ENCODE measurements at regions not wholly inside any gene's neighbourhood (a gene's known extent, or its start where the extent isn't known, plus 50 kb on each side); places are given as distances from the start of the nearest gene placed in this dataset.

DNA sequence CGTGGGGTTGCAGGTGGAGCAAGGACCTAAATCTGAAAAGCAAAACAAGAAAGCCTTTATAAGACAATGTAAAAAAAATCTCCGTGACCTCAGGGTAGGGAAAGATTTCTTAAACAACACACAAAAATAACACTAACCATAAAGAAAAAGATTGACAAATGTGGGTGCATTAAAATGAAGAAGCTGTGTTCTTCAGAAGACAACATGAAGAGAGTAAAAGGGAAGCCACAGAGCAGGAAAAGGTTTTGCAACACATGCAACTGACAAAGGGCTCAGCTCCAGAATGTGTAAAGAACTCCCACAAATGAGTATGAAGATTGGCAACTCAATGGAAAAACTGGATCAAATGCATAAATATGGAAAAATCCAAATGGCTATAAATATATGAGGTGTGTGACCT, 74.2 kb downstream of the MAGEF1 start:
- Histone ChIP-seq H2BK20ac (ENCODE audit: low read depth, low read length) (no peak overlapping the region), H2AFZ (replicated peaks; ENCODE audit: low read length, poor library complexity) (no peak overlapping the region), H3K9ac (ENCODE audit: low read depth, low read length) (no peak overlapping the region), H3K14ac (replicated peaks; ENCODE audit: low read depth, low read length) (no peak overlapping the region; the same call in 1 of the 2 replicates), H4K5ac (ENCODE audit: low read depth, low read length) (no peak overlapping the region), H3K4ac (ENCODE audit: low read depth, low read length) (peak overlapping the region; percentile 63; the same call in 1 of the 2 replicates), H3K27ac (ENCODE audit: insufficient read depth, low read length) (no peak overlapping the region), H3K18ac (ENCODE audit: low read depth, low read length) (no peak overlapping the region), H3K23ac (ENCODE audit: low read depth, low read length) (no peak overlapping the region), H3K4me1 (ENCODE audit: control insufficient read depth, insufficient read depth, low read length) (peaks cover 15% of the 10 kb centered on the region), H3K4me2 (ENCODE audit: low read depth, low read length) (no peak overlapping the region), H3K9me3 (ENCODE audit: control insufficient read depth, insufficient read depth, low read length) (no peaks in the 10 kb centered on the region), H3K56ac (ENCODE audit: extremely low read depth, insufficient read depth, low read length) (no peak overlapping the region), H2BK15ac (ENCODE audit: low read depth, low read length) (no peak overlapping the region), H3K9me1 (ENCODE audit: insufficient read depth, low read length) (peaks cover 8% of the 10 kb centered on the region), H3K4me3 (ENCODE audit: insufficient read depth, low read depth, low read length) (no peak overlapping the region), H2BK5ac (ENCODE audit: low read depth, low read length, poor library complexity, severe bottlenecking) (no peak overlapping the region), H3K27me3 (ENCODE audit: control insufficient read depth, insufficient read depth, low read length) (peaks cover 28% of the 10 kb centered on the region), H4K20me1 (ENCODE audit: insufficient read depth, low read length) (no peaks in the 10 kb centered on the region), H4K91ac (ENCODE audit: insufficient read depth, low read depth, low read length) (no peak overlapping the region), H2AK5ac (ENCODE audit: low read depth, low read length) (no peak overlapping the region), H4K8ac (ENCODE audit: low read depth in 2 of 2, low read length in 2 of 2) (no peak overlapping the region), H3K79me1 (ENCODE audit: low read depth in 1 of 2, low read length in 2 of 2) (no peaks in the 10 kb centered on the region), H2BK120ac (ENCODE audit: low read depth, low read length) (0 out of 2 replicates have a peak overlapping the region, but pooled peaks have one; percentile 33), H3K36me3 (ENCODE audit: control insufficient read depth, insufficient read depth, low read length) (no peaks in the 10 kb centered on the region), H2AK9ac (replicated peaks; ENCODE audit: low read depth, low read length, poor library complexity) (no peak overlapping the region)
- BruUV-seq (replicated peaks) = no TSS peak
- TF ChIP-seq RCOR1 (IDR thresholded peaks at IDR 0.05; ENCODE audit: insufficient replicate concordance, low read length) (no peak), FOS (IDR thresholded peaks at IDR 0.05; ENCODE audit: low read depth, low read length) (no peak), CHD1 (IDR thresholded peaks at IDR 0.05; ENCODE audit: low read depth, low read length) (no peak), MAZ (IDR thresholded peaks at IDR 0.05; ENCODE audit: borderline replicate concordance, low read depth, low read length) (no peak), SMC3 (IDR thresholded peaks at IDR 0.05; ENCODE audit: low read depth, low read length) (no peak), POLR2A (IDR thresholded peaks at IDR 0.05; ENCODE audit: low read depth, low read length) (no peak), CEBPB (IDR thresholded peaks at IDR 0.05; ENCODE audit: low read depth, low read length) (no peak), NFE2L2 (IDR thresholded peaks at IDR 0.05; ENCODE audit: low read depth, low read length) (no peak), MXI1 (IDR thresholded peaks at IDR 0.05; ENCODE audit: borderline replicate concordance, low read depth, low read length) (no peak), BHLHE40 (IDR thresholded peaks at IDR 0.05; ENCODE audit: low read depth, low read length) (no peak), RAD21 (IDR thresholded peaks at IDR 0.05; ENCODE audit: low read length) (no peak), RFX5 (IDR thresholded peaks at IDR 0.05; ENCODE audit: low read depth, low read length) (no peak), MAFK (IDR thresholded peaks at IDR 0.05; ENCODE audit: low read depth, low read length) (no peak)
- TF ChIP-seq, protein P1, sequence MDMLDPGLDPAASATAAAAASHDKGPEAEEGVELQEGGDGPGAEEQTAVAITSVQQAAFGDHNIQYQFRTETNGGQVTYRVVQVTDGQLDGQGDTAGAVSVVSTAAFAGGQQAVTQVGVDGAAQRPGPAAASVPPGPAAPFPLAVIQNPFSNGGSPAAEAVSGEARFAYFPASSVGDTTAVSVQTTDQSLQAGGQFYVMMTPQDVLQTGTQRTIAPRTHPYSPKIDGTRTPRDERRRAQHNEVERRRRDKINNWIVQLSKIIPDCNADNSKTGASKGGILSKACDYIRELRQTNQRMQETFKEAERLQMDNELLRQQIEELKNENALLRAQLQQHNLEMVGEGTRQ (IDR thresholded peaks at IDR 0.05; ENCODE audit: low read depth, low read length) = no peak
- TF ChIP-seq, protein P2, sequence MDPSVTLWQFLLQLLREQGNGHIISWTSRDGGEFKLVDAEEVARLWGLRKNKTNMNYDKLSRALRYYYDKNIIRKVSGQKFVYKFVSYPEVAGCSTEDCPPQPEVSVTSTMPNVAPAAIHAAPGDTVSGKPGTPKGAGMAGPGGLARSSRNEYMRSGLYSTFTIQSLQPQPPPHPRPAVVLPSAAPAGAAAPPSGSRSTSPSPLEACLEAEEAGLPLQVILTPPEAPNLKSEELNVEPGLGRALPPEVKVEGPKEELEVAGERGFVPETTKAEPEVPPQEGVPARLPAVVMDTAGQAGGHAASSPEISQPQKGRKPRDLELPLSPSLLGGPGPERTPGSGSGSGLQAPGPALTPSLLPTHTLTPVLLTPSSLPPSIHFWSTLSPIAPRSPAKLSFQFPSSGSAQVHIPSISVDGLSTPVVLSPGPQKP (IDR thresholded peaks at IDR 0.05; ENCODE audit: borderline replicate concordance, low read depth, low read length) = no peak
- TF ChIP-seq, protein P3, sequence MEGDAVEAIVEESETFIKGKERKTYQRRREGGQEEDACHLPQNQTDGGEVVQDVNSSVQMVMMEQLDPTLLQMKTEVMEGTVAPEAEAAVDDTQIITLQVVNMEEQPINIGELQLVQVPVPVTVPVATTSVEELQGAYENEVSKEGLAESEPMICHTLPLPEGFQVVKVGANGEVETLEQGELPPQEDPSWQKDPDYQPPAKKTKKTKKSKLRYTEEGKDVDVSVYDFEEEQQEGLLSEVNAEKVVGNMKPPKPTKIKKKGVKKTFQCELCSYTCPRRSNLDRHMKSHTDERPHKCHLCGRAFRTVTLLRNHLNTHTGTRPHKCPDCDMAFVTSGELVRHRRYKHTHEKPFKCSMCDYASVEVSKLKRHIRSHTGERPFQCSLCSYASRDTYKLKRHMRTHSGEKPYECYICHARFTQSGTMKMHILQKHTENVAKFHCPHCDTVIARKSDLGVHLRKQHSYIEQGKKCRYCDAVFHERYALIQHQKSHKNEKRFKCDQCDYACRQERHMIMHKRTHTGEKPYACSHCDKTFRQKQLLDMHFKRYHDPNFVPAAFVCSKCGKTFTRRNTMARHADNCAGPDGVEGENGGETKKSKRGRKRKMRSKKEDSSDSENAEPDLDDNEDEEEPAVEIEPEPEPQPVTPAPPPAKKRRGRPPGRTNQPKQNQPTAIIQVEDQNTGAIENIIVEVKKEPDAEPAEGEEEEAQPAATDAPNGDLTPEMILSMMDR (conservative IDR thresholded peaks at IDR 0.05; ENCODE audit: low read depth, low read length) = no peak
- intact Hi-C loops (cut with micrococcal nuclease) (loop anchor here (2.0 kb wide), 1 partner anchor 69 kb away; no protein-coding TSS in a partner anchor), in situ Hi-C loops (cut with MboI; ENCODE audit: low sequenced_read_pairs) (no loop called here), dilution Hi-C loops (cut with HindIII; ENCODE audit: low sequenced_read_pairs, unreplicated experiment) (no loop called here)
- ChIA-PET CTCF (interaction anchor here (0.5 to 0.6 kb wide), 2 partner anchors 87 to 89 kb away, joined by 3 read pairs; no protein-coding TSS in a partner anchor), POLR2A (ENCODE audit: unreplicated experiment) (no interaction called here)
- WGBS, 2 experiments (ENCODE audit: extremely low coverage in 2 of 2, insufficient read length in 1 of 2) = no CpG with 5 or more reads among the region's 2 CpGs
- ATAC-seq (ENCODE audit: low read depth) (no peak), DNase-seq (no peak)

Data from IMR-90 (cell line).